BLaER1 treated with 17β-estradiol and CSF1 and Interleukin-3, amounts not matched to agents 10 nM and 100 nM (cell line): ENCODE measurements at regions not wholly inside any gene's neighbourhood (a gene's known extent, or its start where the extent isn't known, plus 50 kb on each side); places are given as distances from the start of the nearest gene placed in this dataset.
"Not testable (repeated sequence)": the region's sequence is repeated elsewhere in the genome, so short reads cannot be mapped to it uniquely, and the experiment has no call there.

Source experiments
- H3K27ac ChIP-seq, 11 experiments: shearing (Covaris generic); formaldehyde crosslinking; 2 replicates each; pipeline ENCODE4 v1.8.1; 2022
- H3K27me3 ChIP-seq, 11 experiments: shearing (Covaris generic); formaldehyde crosslinking; 2 replicates each; pipeline ENCODE4 v1.8.1; 2022
- H3K36me3 ChIP-seq, 11 experiments: shearing (Covaris generic); formaldehyde crosslinking; 2 replicates each; pipeline ENCODE4 v1.8.1; 2022
- H3K4me1 ChIP-seq, 10 experiments: shearing (Covaris generic); formaldehyde crosslinking; 2 replicates each; pipeline ENCODE4 v1.8.1; 2022
- H3K4me2 ChIP-seq, 11 experiments: shearing (Covaris generic); formaldehyde crosslinking; 2 replicates each; pipeline ENCODE4 v1.8.1; 2022
- H3K4me3 ChIP-seq, 10 experiments: shearing (Covaris generic); formaldehyde crosslinking; 2 replicates each; pipeline ENCODE4 v1.8.1; 2022
- H3K9ac ChIP-seq, 11 experiments: shearing (Covaris generic); formaldehyde crosslinking; 2 replicates each; pipeline ENCODE4 v1.8.1; 2022
- H3K9me3 ChIP-seq, 11 experiments: shearing (Covaris generic); formaldehyde crosslinking; replicated peaks in 1 of 11; 2 replicates each; pipeline ENCODE4 v1.8.1; 2022
- H4K20me1 ChIP-seq, 11 experiments: shearing (Covaris generic); formaldehyde crosslinking; 2 replicates each; pipeline ENCODE4 v1.8.1; 2022
- Cebpa-rat ChIP-seq, 11 experiments: shearing (Covaris generic); IDR thresholded peaks; 2 replicates each; pipeline ENCODE4 v1.8.1; 2022

DNA sequence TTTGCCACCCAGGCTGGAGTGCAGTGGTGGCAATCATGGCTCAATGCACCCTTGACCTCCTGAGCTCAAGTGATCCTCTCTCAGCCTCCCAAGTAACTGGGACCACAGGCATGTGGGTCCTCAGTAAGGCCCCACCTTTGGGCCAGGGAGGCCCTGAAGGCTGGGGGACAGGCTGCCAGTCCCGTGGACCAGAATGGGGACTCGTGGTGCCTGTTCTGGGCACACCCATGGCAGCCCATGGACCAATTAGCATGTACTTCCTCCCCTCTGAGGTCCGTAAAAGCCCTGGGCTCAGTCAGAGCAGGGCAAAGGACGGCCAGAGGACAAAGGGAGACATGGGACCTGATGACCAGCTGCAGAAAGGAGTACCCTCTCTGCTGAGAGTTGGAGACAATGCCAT, 1590.8 kb downstream of the KHDRBS2 start:
- H4K20me1 ChIP-seq, result no peaks in the 10 kb centered on the region
- no peaks in the 10 kb centered on the region for H3K27me3 ChIP-seq
- TF ChIP-seq Cebpa-rat (IDR thresholded peaks at IDR 0.05), result no peak
- H3K4me1 ChIP-seq, result no peaks in the 10 kb centered on the region
- H3K9ac ChIP-seq, result no peak overlapping the region
- H3K4me2 ChIP-seq, result no peak overlapping the region
- peaks cover 0 to 3% (median 0%) of the 10 kb centered on the region in 11 experiments; a peak in 1 of 22 replicates for H3K9me3 ChIP-seq
- H3K4me3 ChIP-seq, result no peak overlapping the region
- no peak overlapping the region for H3K27ac ChIP-seq
- no peaks in the 10 kb centered on the region for H3K36me3 ChIP-seq

DNA sequence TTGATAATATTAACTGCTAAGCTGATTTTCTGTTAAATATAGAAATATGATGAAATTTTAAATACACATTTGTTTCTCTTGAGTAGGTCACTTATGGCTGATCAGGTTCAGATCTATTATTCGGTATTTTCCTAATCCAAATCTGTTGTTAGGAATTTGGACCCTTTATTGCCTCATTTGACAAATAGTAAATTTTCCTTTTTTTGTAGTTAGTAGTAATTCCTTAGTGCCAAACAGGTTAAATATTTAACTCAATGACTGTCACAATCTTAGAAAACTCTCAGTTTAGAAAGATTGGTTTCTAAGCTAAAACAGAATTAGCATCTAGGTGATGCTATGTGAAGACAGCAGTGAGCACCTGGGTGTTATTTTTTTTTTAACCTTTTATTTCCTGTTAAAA, 1598.9 kb downstream of the KHDRBS2 start:
- no peak overlapping the region for H3K4me2 ChIP-seq
- no peaks in the 10 kb centered on the region for H4K20me1 ChIP-seq
- no peak overlapping the region for H3K4me3 ChIP-seq
- no peaks in the 10 kb centered on the region for H3K9me3 ChIP-seq
- TF ChIP-seq Cebpa-rat (IDR thresholded peaks at IDR 0.05), result no peak
- H3K9ac ChIP-seq, result no peak overlapping the region
- no peaks in the 10 kb centered on the region for H3K27me3 ChIP-seq
- H3K36me3 ChIP-seq, result no peaks in the 10 kb centered on the region
- no peaks in the 10 kb centered on the region for H3K4me1 ChIP-seq
- no peak overlapping the region for H3K27ac ChIP-seq

DNA sequence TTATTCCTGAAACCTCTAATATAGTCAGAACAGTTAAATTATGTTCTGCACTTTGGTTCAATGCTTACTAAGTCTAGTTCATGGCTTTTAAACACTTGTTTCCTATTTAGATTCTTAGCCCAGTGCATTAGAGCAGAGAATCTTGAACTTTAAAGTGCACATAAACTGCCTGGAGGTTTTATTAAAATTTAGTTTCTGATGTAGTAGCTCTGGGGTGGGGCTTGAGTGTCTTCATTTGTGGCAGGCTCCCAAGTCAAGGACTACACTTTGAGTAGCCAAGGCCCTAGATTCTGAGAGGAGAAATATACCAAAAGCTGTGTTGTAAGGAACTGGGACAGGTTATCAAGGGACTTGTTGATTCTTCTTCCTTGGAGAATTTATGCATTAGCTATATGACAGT, 1604.2 kb downstream of the KHDRBS2 start:
- no peaks in the 10 kb centered on the region for H3K4me1 ChIP-seq
- no peak overlapping the region for H3K9ac ChIP-seq
- H3K4me2 ChIP-seq, result no peak overlapping the region
- H3K36me3 ChIP-seq, result no peaks in the 10 kb centered on the region
- no peak for TF ChIP-seq Cebpa-rat (IDR thresholded peaks at IDR 0.05)
- H3K27ac ChIP-seq, result no peak overlapping the region
- H4K20me1 ChIP-seq, result no peaks in the 10 kb centered on the region
- no peaks in the 10 kb centered on the region for H3K9me3 ChIP-seq
- no peak overlapping the region for H3K4me3 ChIP-seq
- H3K27me3 ChIP-seq, result no peaks in the 10 kb centered on the region

DNA sequence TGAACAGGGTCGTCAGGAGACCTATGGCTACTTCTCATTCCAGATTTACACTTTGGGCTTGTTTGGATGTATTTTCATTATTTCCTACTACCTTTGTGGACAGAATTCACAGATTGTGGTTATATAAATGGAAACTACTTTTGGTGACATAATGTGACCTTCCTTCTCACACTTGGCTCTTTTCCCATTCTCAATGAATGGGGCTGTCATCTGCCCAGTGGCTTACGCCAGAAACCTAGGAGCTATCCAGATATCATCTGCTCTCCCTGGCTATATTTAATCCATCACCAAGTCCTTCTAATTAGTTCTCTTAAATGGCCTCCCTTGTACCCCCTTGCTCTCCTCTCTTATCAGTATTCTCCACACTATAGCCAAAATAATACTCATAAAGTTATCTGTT, 1606.8 kb downstream of the KHDRBS2 start:
- H3K27me3 ChIP-seq, result no peaks in the 10 kb centered on the region
- no peak overlapping the region for H3K27ac ChIP-seq
- H3K4me1 ChIP-seq, result no peaks in the 10 kb centered on the region
- no peak overlapping the region for H3K4me3 ChIP-seq
- no peaks in the 10 kb centered on the region for H4K20me1 ChIP-seq
- H3K36me3 ChIP-seq, result no peaks in the 10 kb centered on the region
- no peak overlapping the region for H3K9ac ChIP-seq
- TF ChIP-seq Cebpa-rat (IDR thresholded peaks at IDR 0.05), result no peak
- no peaks in the 10 kb centered on the region for H3K9me3 ChIP-seq
- H3K4me2 ChIP-seq, result no peak overlapping the region

DNA sequence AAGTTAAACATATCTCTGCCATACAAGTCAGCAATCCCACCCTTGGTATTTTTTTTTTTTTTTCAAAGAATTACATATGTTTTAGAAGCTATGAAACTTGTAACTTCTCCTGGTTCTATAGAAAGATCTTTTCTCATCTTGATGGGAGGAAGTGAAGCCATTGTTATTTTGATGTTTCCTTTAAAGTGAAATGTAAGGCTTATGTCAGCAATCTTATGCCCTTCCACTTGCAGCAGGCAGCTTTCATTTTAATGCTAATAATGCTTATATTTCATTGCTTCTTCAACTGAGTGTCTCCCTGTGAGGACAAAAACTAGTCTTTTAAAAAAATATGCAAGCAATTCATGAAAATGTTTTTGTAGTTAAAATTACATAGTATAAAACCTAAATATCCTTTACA, 1614.7 kb downstream of the KHDRBS2 start:
- H4K20me1 ChIP-seq, result no peaks in the 10 kb centered on the region
- H3K4me2 ChIP-seq, result no peak overlapping the region; a peak in 1 of 22 replicates
- H3K4me1 ChIP-seq, result no peaks in the 10 kb centered on the region
- H3K36me3 ChIP-seq, result no peaks in the 10 kb centered on the region
- H3K4me3 ChIP-seq, result no peak overlapping the region
- no peak overlapping the region for H3K27ac ChIP-seq
- no peaks in the 10 kb centered on the region for H3K9me3 ChIP-seq
- no peak for TF ChIP-seq Cebpa-rat (IDR thresholded peaks at IDR 0.05)
- no peaks in the 10 kb centered on the region for H3K27me3 ChIP-seq
- no peak overlapping the region for H3K9ac ChIP-seq

DNA sequence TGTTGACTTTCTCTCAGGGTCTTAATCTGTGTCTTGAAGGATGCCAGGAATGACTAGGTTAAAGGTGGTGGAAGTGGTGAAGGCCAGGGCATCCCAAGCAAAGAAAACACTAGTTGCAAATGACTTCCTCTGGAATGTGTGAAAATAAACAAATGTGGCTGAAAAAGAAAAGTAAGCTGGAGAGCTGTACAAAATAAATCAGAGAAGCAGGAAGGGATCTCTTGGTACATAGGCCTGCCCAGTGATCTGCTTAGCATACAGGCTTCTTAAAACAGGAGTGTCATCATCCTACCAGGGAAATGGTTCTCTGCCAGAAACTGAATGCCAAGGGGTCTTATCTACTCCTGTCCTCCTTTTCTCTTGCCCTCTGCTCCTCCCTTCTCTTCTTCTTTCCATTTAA, 1616.0 kb downstream of the KHDRBS2 start:
- H3K36me3 ChIP-seq, result no peaks in the 10 kb centered on the region
- no peak overlapping the region for H3K4me3 ChIP-seq
- H3K9ac ChIP-seq, result no peak overlapping the region
- no peak overlapping the region for H3K27ac ChIP-seq
- H3K4me1 ChIP-seq, result no peaks in the 10 kb centered on the region
- no peak overlapping the region for H3K4me2 ChIP-seq
- TF ChIP-seq Cebpa-rat (IDR thresholded peaks at IDR 0.05), result no peak
- no peaks in the 10 kb centered on the region for H3K9me3 ChIP-seq
- no peaks in the 10 kb centered on the region for H3K27me3 ChIP-seq
- no peaks in the 10 kb centered on the region for H4K20me1 ChIP-seq

DNA sequence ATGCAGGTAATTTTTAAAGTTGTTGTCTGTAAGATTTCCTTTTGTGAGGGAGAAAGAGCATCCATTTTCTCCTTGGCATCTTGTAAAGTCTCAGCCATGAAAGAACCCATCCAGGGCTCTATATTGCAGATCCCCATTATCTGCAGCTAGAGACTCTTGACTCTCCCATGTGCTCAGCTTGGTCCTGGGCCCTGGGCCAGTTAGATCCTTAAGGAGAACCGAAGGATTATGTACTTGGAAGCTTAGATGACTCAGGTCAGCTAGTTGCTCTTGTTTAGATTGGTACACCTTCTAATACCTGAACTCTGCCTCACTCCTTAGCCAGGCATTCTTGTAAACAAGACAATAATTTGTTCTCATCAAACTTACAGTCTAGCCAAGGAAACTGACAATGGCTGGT, 1617.6 kb downstream of the KHDRBS2 start:
- no peak for TF ChIP-seq Cebpa-rat (IDR thresholded peaks at IDR 0.05)
- Histone ChIP-seq H3K9me3 (0 out of 22 replicates have a peak, but pooled peaks cover 0 to 1% (median 0%) of the 10 kb centered on the region in 11 experiments), H4K20me1 (no peaks in the 10 kb centered on the region), H3K36me3 (no peaks in the 10 kb centered on the region), H3K4me2 (no peak overlapping the region), H3K4me3 (no peak overlapping the region), H3K27ac (no peak overlapping the region), H3K4me1 (no peaks in the 10 kb centered on the region), H3K9ac (no peak overlapping the region), H3K27me3 (no peaks in the 10 kb centered on the region)

DNA sequence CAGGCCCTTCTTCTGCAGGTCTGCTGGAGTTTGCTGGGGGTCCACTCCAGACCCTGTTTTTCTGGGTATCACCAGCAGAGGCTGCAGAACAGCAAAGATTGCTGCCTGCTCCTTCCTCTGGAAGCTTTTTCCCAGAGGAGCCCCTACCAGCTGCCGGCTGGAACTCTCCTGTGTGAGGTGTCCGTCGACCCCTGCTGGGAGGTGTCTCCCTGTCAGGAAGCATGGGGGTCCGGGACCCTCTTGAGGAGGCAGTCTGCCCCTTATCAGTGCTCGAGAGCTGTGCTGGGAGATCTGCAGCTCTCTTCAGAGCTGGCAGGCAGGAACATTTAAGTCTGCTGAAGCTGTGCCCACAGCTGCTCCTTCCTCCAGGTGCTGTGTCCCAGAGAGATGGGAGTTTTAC, 1622.8 kb downstream of the KHDRBS2 start:
- not testable (repeated sequence) for H3K27me3 ChIP-seq, H3K4me1 ChIP-seq, H3K27ac ChIP-seq, H4K20me1 ChIP-seq, H3K9me3 ChIP-seq, H3K4me2 ChIP-seq, H3K4me3 ChIP-seq, H3K9ac ChIP-seq, H3K36me3 ChIP-seq

DNA sequence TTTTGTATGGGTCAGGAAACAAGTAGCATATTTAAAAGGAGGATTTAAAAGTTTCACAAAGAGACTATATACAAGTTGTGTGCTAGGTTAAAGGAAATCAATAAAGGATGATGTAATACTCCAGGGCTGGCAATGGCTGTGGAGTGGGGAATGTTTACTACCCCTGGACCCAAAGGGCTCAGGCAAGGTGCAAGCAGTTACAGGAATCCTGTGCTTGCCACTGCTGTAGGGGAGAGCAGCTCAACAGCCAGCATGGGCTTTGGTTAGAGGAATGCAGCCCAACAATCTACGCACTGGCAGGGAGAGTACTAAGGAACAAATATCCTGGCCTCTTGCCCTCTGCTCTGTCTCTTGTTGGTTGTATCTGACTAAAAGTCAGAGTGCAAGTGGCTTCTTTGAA, 1642.2 kb downstream of the KHDRBS2 start:
- H3K27me3 ChIP-seq, result no peaks in the 10 kb centered on the region
- no peak overlapping the region for H3K4me2 ChIP-seq
- no peaks in the 10 kb centered on the region for H4K20me1 ChIP-seq
- H3K36me3 ChIP-seq, result no peaks in the 10 kb centered on the region
- H3K9me3 ChIP-seq, result no peaks in the 10 kb centered on the region
- H3K4me1 ChIP-seq, result 0 out of 20 replicates have a peak, but pooled peaks cover 0 to 3% (median 0%) of the 10 kb centered on the region in 10 experiments
- H3K27ac ChIP-seq, result no peak overlapping the region
- no peak overlapping the region for H3K9ac ChIP-seq
- TF ChIP-seq Cebpa-rat (IDR thresholded peaks at IDR 0.05), result no peak
- no peak overlapping the region for H3K4me3 ChIP-seq

DNA sequence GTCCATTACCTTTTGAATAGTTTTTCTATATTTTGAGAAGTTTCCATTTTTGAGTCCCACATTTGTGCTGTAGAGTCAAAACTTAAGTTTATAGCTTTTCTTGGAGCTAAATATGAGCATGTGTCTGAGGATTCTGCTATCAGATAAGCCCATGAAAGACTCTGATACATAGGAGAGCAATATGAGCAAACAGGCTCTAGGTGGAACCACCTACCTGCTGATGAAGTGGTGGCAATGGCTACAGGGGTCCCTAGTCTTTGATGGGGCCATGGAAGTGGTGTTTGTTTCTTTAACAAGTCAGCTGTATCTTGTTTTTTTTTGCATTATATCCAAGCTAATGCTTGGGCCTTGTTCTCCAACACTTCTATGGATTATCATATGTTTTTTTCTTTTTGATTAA, 1646.8 kb downstream of the KHDRBS2 start:
- H3K4me1 ChIP-seq, H3K9ac ChIP-seq, H3K36me3 ChIP-seq, H3K4me2 ChIP-seq, H3K27ac ChIP-seq, H3K27me3 ChIP-seq, H3K4me3 ChIP-seq, H4K20me1 ChIP-seq: not testable (repeated sequence)
- H3K9me3 ChIP-seq, result peaks cover 0 to 12% (median 6%) of the 10 kb centered on the region in 11 experiments; a peak in 9 of 22 replicates
